HAP-1 (cell line): ENCODE measurements at regions not wholly inside any gene's neighbourhood (a gene's known extent, or its start where the extent isn't known, plus 50 kb on each side); places are given as distances from the start of the nearest gene placed in this dataset.

Source experiments
- DNase-seq, 2 experiments: peaks; one replicate each; pipeline ENCODE4 v3.0.0-alpha.2; 2016 to 2020; ENCODE audit warnings: low spot score in 2 of 2
- H3K27me3 ChIP-seq: fragments of 250-450 bp; sonication (Bioruptor Pico); 2 replicates; pipeline ENCODE4 v1.5.1; 2020; ENCODE audit warnings: low read depth, mild to moderate bottlenecking, moderate library complexity
- H3K36me3 ChIP-seq: fragments of 250-450 bp; sonication (Bioruptor Pico); replicated peaks from 2 replicates; pipeline ENCODE4 v1.5.1; 2020; ENCODE audit warnings: mild to moderate bottlenecking
- H3K4me1 ChIP-seq: fragments of 250-450 bp; sonication (Bioruptor Pico); 2 replicates; pipeline ENCODE4 v1.5.1; 2020; ENCODE audit warnings: mild to moderate bottlenecking
- H3K4me3 ChIP-seq: fragments of 250-450 bp; sonication (Bioruptor Pico); 2 replicates; pipeline ENCODE4 v1.5.1; 2020; ENCODE audit warnings: mild to moderate bottlenecking, moderate library complexity
- H3K9me3 ChIP-seq: fragments of 250-450 bp; sonication (Bioruptor Pico); 2 replicates; pipeline ENCODE4 v1.5.1; 2020; ENCODE audit warnings: mild to moderate bottlenecking, moderate library complexity
- in situ Hi-C: fragments of 300-500 bp; cut with MboI; formaldehyde crosslinking; loops from 3 replicates; pipeline ENCODE4 v1.14.3; 2020; ENCODE audit warnings: low sequenced_read_pairs, inconsistent platforms, mixed read lengths

- no peak for DNase-seq
- H3K36me3 ChIP-seq, result no peaks in the 10 kb centered on the region
- H3K9me3 ChIP-seq, result no peaks in the 10 kb centered on the region
- H3K4me1 ChIP-seq, result no peaks in the 10 kb centered on the region
- in situ Hi-C loops, result no loop called here
- H3K4me3 ChIP-seq, result no peak overlapping the region
- H3K27me3 ChIP-seq, result no peaks in the 10 kb centered on the region
Observed at GRCh38 chr2:109070290-109070689, 58.7 kb upstream of the SH3RF3 start.

- H3K4me3 ChIP-seq, result no peak overlapping the region
- no peak for DNase-seq
- H3K36me3 ChIP-seq, result no peaks in the 10 kb centered on the region
- no peaks in the 10 kb centered on the region for H3K27me3 ChIP-seq
- in situ Hi-C loops, result no loop called here
- no peaks in the 10 kb centered on the region for H3K9me3 ChIP-seq
- no peaks in the 10 kb centered on the region for H3K4me1 ChIP-seq
Observed at GRCh38 chr2:109069331-109070194, 59.4 kb upstream of the SH3RF3 start.

DNA sequence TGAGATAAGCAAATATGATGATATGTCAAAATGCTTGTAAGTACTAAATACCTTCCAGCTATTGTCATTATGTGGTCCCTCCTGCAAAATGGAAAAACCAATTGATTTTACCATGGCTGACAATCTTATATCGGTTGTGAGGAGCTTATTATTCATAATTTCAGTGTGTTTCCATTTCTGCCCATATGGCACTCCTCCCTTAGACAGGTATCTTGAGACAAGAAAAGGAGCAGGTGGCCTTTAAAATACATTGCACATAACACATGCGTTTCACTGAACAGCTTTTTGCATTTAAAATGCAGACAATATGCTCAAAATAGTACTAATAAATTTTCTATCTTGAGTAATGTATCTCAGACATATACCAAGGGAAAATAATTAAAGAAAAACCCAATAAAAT lies 60.2 kb upstream of the SH3RF3 start:
- in situ Hi-C loops, result no loop called here
- no peak for DNase-seq

DNA sequence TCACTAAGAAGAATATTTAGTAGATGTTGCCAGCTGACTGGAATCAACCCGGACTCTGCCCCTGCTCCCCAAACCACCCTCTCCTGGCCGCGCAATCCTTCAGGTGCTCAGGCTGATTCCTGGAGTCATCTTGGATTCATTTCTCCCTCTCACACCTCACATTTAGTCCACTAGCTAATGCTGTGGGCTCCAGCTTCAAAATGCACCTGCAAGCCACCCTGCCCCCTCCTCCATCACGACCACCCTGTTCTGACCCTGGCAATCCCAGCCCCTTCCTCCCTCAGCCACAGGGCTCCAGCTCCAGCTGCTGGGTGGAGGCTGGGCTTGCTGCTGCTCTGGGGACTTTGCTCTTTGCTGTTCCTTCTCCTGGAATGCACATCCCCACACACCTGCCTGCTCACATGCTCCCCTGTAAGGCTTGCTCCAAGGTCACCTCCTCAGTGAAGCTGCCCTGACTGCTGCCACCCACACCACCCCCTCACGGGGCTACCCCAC lies 61.3 kb upstream of the SH3RF3 start:
- no peaks in the 10 kb centered on the region for H3K27me3 ChIP-seq
- H3K9me3 ChIP-seq, result no peaks in the 10 kb centered on the region
- H3K4me3 ChIP-seq, result no peak overlapping the region
- no peaks in the 10 kb centered on the region for H3K36me3 ChIP-seq
- in situ Hi-C loops, result no loop called here
- no peak for DNase-seq
- no peaks in the 10 kb centered on the region for H3K4me1 ChIP-seq

More for the DNA sequence above, 60.2 kb upstream of the SH3RF3 start:
- H3K36me3 ChIP-seq, result no peaks in the 10 kb centered on the region
- H3K4me3 ChIP-seq, result no peak overlapping the region
- no peaks in the 10 kb centered on the region for H3K9me3 ChIP-seq
- no peaks in the 10 kb centered on the region for H3K27me3 ChIP-seq
- H3K4me1 ChIP-seq, result no peaks in the 10 kb centered on the region

GRCh38 chr2:109066917-109067597 lies 61.9 kb upstream of the SH3RF3 start:
- no peaks in the 10 kb centered on the region for H3K27me3 ChIP-seq
- no peaks in the 10 kb centered on the region for H3K36me3 ChIP-seq
- H3K9me3 ChIP-seq, result no peaks in the 10 kb centered on the region
- no peaks in the 10 kb centered on the region for H3K4me1 ChIP-seq
- no peak for DNase-seq
- H3K4me3 ChIP-seq, result no peak overlapping the region
- in situ Hi-C loops, result no loop called here

GRCh38 chr2:109066501-109066900 lies 62.5 kb upstream of the SH3RF3 start:
- Histone ChIP-seq H3K9me3 (no peaks in the 10 kb centered on the region), H3K36me3 (no peaks in the 10 kb centered on the region), H3K27me3 (no peaks in the 10 kb centered on the region), H3K4me1 (no peaks in the 10 kb centered on the region), H3K4me3 (no peak overlapping the region)
- DNase-seq, result no peak
- in situ Hi-C loops, result no loop called here

- no peak for DNase-seq
- no peak overlapping the region for H3K4me3 ChIP-seq
- H3K4me1 ChIP-seq, result no peaks in the 10 kb centered on the region
- H3K9me3 ChIP-seq, result no peaks in the 10 kb centered on the region
- no peaks in the 10 kb centered on the region for H3K36me3 ChIP-seq
- in situ Hi-C loops, result no loop called here
- H3K27me3 ChIP-seq, result no peaks in the 10 kb centered on the region
Observed at GRCh38 chr2:109065391-109065734, 63.6 kb upstream of the SH3RF3 start.

- Histone ChIP-seq H3K9me3 (no peaks in the 10 kb centered on the region), H3K36me3 (no peaks in the 10 kb centered on the region), H3K4me3 (no peak overlapping the region), H3K4me1 (no peaks in the 10 kb centered on the region), H3K27me3 (no peaks in the 10 kb centered on the region)
- no peak for DNase-seq
- in situ Hi-C loops, result no loop called here
Observed at GRCh38 chr2:109064660-109065390, 64.2 kb upstream of the SH3RF3 start.

- in situ Hi-C loops, result no loop called here
- Histone ChIP-seq H3K4me1 (no peaks in the 10 kb centered on the region), H3K27me3 (no peaks in the 10 kb centered on the region), H3K4me3 (no peak overlapping the region), H3K9me3 (no peaks in the 10 kb centered on the region), H3K36me3 (no peaks in the 10 kb centered on the region)
- no peak for DNase-seq
Observed at GRCh38 chr2:109062859-109063700, 65.9 kb upstream of the SH3RF3 start.

DNA sequence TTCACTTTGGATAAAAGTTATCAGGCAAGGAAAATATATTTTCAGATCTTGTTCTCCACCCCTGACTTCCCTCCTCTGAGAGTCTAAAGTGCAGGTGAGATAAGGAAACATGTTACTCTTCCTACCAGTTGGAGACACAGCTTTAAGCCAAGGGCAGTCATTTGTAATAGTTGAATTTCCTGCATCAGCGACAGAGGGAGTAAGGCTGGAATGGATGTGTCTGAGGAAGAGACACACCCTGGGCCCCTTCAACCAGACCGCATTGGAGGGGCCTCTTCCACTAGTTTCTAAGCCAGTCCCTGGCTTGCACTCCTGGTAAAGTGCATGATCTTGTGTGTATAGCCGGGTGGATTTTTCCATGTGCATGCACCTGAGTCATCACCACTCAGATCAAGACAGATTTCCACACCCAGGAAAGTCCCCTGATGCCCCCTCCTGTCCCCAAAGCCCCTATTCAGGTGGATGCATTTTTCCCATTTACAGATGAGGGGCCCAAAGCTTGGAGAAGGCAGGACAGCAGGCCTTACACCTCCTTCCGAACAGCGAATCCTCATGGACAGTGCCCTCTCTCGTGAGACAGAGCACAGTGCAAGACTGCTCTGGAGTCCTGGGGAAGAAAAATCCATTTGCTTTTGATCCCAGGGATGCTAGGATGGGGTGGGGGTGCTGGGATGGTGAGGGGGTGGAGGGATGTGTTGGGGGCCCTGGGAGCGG lies 66.7 kb upstream of the SH3RF3 start:
- Histone ChIP-seq H3K36me3 (no peaks in the 10 kb centered on the region), H3K4me3 (no peak overlapping the region), H3K4me1 (no peaks in the 10 kb centered on the region), H3K27me3 (no peaks in the 10 kb centered on the region), H3K9me3 (no peaks in the 10 kb centered on the region)
- in situ Hi-C loops, result no loop called here
- no peak for DNase-seq

GRCh38 chr2:109061736-109062135 lies 67.3 kb upstream of the SH3RF3 start:
- in situ Hi-C loops, result no loop called here
- H3K9me3 ChIP-seq, result no peaks in the 10 kb centered on the region
- DNase-seq, result no peak
- no peaks in the 10 kb centered on the region for H3K36me3 ChIP-seq
- H3K4me1 ChIP-seq, result no peaks in the 10 kb centered on the region
- no peaks in the 10 kb centered on the region for H3K27me3 ChIP-seq
- H3K4me3 ChIP-seq, result no peak overlapping the region

DNA sequence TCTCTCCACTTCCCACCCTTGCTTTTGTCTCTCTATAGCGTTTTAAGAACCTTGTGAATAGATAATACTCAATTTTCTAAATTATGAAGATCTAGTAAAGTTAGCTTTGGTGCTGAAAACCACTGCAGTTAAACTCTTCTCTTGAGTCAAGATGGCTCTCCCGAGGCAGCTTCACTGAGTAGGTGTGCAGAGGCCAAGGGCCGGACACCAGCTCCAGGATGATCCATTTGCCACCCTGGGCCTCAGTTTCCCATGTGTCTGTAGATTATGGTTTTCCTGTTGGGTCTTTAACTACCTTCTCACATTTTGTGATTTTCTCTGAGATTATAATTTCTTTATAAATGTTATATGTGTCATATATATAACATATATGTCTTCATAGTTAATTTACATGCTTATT lies 68.5 kb upstream of the SH3RF3 start:
- in situ Hi-C loops, result no loop called here
- no peaks in the 10 kb centered on the region for H3K9me3 ChIP-seq
- no peaks in the 10 kb centered on the region for H3K36me3 ChIP-seq
- H3K27me3 ChIP-seq, result no peaks in the 10 kb centered on the region
- no peaks in the 10 kb centered on the region for H3K4me1 ChIP-seq
- H3K4me3 ChIP-seq, result no peak overlapping the region
- DNase-seq, result no peak
